Vagina (tissue), 2 donors: ENCODE measurements at regions not wholly inside any gene's neighbourhood (a gene's known extent, or its start where the extent isn't known, plus 50 kb on each side); places are given as distances from the start of the nearest gene placed in this dataset.

Source experiments
- DNase-seq, 2 donors: peaks; one replicate each; pipeline ENCODE4 v3.0.0-alpha.2; 2017; ENCODE audit errors: extremely low spot score in 2 of 2
- H3K27ac ChIP-seq: fragments of 200-600 bp; sonication (generic); one replicate; pipeline ENCODE4 v1.5.1; 2019
- H3K27me3 ChIP-seq: fragments of 200-600 bp; sonication (generic); one replicate; pipeline ENCODE4 v1.5.1; 2019
- H3K36me3 ChIP-seq, 2 donors: fragments of 200-600 bp; sonication (generic); one replicate each; pipeline ENCODE4 v1.5.1; 2017 to 2019
- H3K4me1 ChIP-seq: fragments of 200-600 bp; sonication (generic); one replicate; pipeline ENCODE4 v1.5.1; 2019
- H3K4me3 ChIP-seq, 2 donors: fragments of 200-600 bp; sonication (generic); 1 replicate in 1 of 2; 2 replicates in 1 of 2; pipeline ENCODE4 v1.5.1; 2016 to 2019
- H3K9me3 ChIP-seq: fragments of 200-600 bp; sonication (generic); one replicate; pipeline ENCODE4 v1.5.1; 2019
- CTCF ChIP-seq, 3 experiments: fragments of 450-650 bp in 2 of 3; fragments of 200-600 bp in 1 of 3; sonication (generic) in 1 of 3; IDR thresholded peaks; one replicate each; pipeline ENCODE4 v1.5.1; 2017 to 2019; ENCODE audit warnings: antibody characterized with exemption in 3 of 3, mild to moderate bottlenecking in 2 of 3, moderate library complexity in 2 of 3
- POLR2A ChIP-seq, 2 donors: fragments of 450-650 bp; IDR thresholded peaks; one replicate each; pipeline ENCODE4 v1.6.1; 2017; ENCODE audit warnings: antibody characterized with exemption in 2 of 2, mild to moderate bottlenecking in 2 of 2, moderate library complexity in 2 of 2
- POLR2AphosphoS5 ChIP-seq, 2 donors: sonication (generic); formaldehyde crosslinking; IDR thresholded peaks; one replicate each; pipeline ENCODE4 v1.9.0; 2017; ENCODE audit warnings: antibody characterized with exemption in 2 of 2, mild to moderate bottlenecking in 2 of 2, low read depth in 1 of 2; ENCODE audit not compliant: insufficient read depth in 1 of 2
- intact Hi-C: fragments of 100-400 bp; cut with DNase I; formaldehyde crosslinking; loops from one replicate; pipeline ENCODE4 v1.15.1; 2023

GRCh38 chr1:172980971-172981370 lies 69.8 kb downstream of the TNFSF18 start:
- Histone ChIP-seq H3K36me3 (no peaks in the 10 kb centered on the region), H3K27ac (no peak overlapping the region), H3K4me1 (no peaks in the 10 kb centered on the region), H3K9me3 (no peaks in the 10 kb centered on the region), H3K4me3 (no peak overlapping the region), H3K27me3 (no peaks in the 10 kb centered on the region)
- no peak for DNase-seq
- TF ChIP-seq POLR2AphosphoS5 (IDR thresholded peaks at IDR 0.05; ENCODE audit: insufficient read depth in 1 of 2, low read depth in 1 of 2): no peak
- no peak for TF ChIP-seq CTCF (IDR thresholded peaks at IDR 0.05)
- no peak for TF ChIP-seq POLR2A (IDR thresholded peaks at IDR 0.05)
- intact Hi-C loops: no loop called here
